ENCODE measurements at regions not wholly inside any gene's neighbourhood (a gene's known extent, or its start where the extent isn't known, plus 50 kb on each side); places are given as distances from the start of the nearest gene placed in this dataset.
"Not testable (repeated sequence)": the region's sequence is repeated elsewhere in the genome, so short reads cannot be mapped to it uniquely, and the experiment has no call there.

GRCh38 chr1:273772-274171, 177.7 kb downstream of the OR4F29 start:
- not testable (repeated sequence) for TF ChIP-seq CTCF, POLR2A (IDR thresholded peaks at IDR 0.05)

All from right lobe of liver (tissue), 4 donors.